Small intestine (tissue), 7 donors: ENCODE measurements at regions not wholly inside any gene's neighbourhood (a gene's known extent, or its start where the extent isn't known, plus 50 kb on each side); places are given as distances from the start of the nearest gene placed in this dataset.

Experiments
- DNase-seq, 2 donors: peaks; one replicate each; pipeline versions ENCODE4 v3.0.0 to v3.0.0-alpha.2; 2013
- FAIRE-seq: peaks from 2 replicates; lab custom pipeline; 2012; peaks lifted over from hg19 to GRCh38; lab: Jason Lieb, UNC
- H3K27ac ChIP-seq, 3 donors: one replicate each; pipeline ENCODE4 v1.5.1; 2013; ENCODE audit warnings: low read length in 2 of 3, mild to moderate bottlenecking in 2 of 3, control low read depth in 1 of 3, inconsistent platforms in 1 of 3, low read depth in 1 of 3, moderate library complexity in 1 of 3
- H3K27me3 ChIP-seq, 3 donors: one replicate each; pipeline ENCODE4 v1.6.1; 2013; ENCODE audit warnings: low read length in 3 of 3, inconsistent platforms in 1 of 3; ENCODE audit not compliant: control insufficient read depth in 3 of 3, insufficient read depth in 3 of 3
- H3K36me3 ChIP-seq, 3 donors: one replicate each; pipeline ENCODE4 v1.6.1; 2013; ENCODE audit warnings: low read length in 3 of 3, inconsistent platforms in 1 of 3, low read depth in 1 of 3, mild to moderate bottlenecking in 1 of 3, moderate library complexity in 1 of 3; ENCODE audit not compliant: control insufficient read depth in 3 of 3, insufficient read depth in 2 of 3
- H3K4me1 ChIP-seq, 3 donors: one replicate each; pipeline ENCODE4 v1.6.1; 2013; ENCODE audit warnings: low read length in 2 of 3, inconsistent platforms in 1 of 3, low read depth in 1 of 3, mild to moderate bottlenecking in 1 of 3, moderate library complexity in 1 of 3; ENCODE audit not compliant: control insufficient read depth in 3 of 3, insufficient read depth in 2 of 3
- H3K4me3 ChIP-seq, 3 donors: one replicate each; pipeline ENCODE4 v1.5.1; 2013; ENCODE audit warnings: low read length in 3 of 3, control low read depth in 1 of 3, inconsistent platforms in 1 of 3, low read depth in 1 of 3, mild to moderate bottlenecking in 1 of 3, moderate library complexity in 1 of 3
- H3K9me3 ChIP-seq, 2 donors: one replicate each; pipeline ENCODE4 v1.6.1; 2013; ENCODE audit warnings: low read depth in 1 of 2, low read length in 1 of 2; ENCODE audit not compliant: control insufficient read depth in 2 of 2, insufficient read depth in 1 of 2
- WGBS, 3 donors: extraction: QIAGEN DNeasy Blood & Tissue Kit; methylation state at CpG; one replicate each; pipeline ENCODE4 v1.1.7; 2013; 5-methylcytosine and 5-hydroxymethylcytosine counted together
- donor health status: healthy with polysubstance abuse.
- donor health status: control.
- donor health status: control.
- donor health status: Bipolar disorder and iron deficiency.
- donor health status: healthy.

- WGBS, 3 donors, result 38 to 60% (median 49%) methylated on average over 5 of the region's 5 CpGs
- H3K4me3 ChIP-seq, result no peak overlapping the region
- no peak for DNase-seq
- no peaks in the 10 kb centered on the region for H3K27me3 ChIP-seq
- H3K9me3 ChIP-seq, result no peaks in the 10 kb centered on the region
- no peak for FAIRE-seq
- no peaks in the 10 kb centered on the region for H3K36me3 ChIP-seq
- no peak overlapping the region for H3K27ac ChIP-seq
- H3K4me1 ChIP-seq, result no peaks in the 10 kb centered on the region
These were observed 235.7 kb upstream of the SDK2 start for GRCh38 chr17:73879987-73880386.

- no peaks in the 10 kb centered on the region for H3K9me3 ChIP-seq
- WGBS, 3 donors, result 40 to 64% (median 46%) methylated on average over 5 of the region's 5 CpGs
- no peak overlapping the region for H3K4me3 ChIP-seq
These were observed 238.3 kb upstream of the SDK2 start for GRCh38 chr17:73882590-73882989.

GRCh38 chr17:73883175-73883574 is 238.9 kb upstream of the SDK2 start:
- no peak for FAIRE-seq
- no peaks in the 10 kb centered on the region for H3K9me3 ChIP-seq
- H3K4me3 ChIP-seq, result no peak overlapping the region
- DNase-seq, result no peak
- no peaks in the 10 kb centered on the region for H3K36me3 ChIP-seq
- no peaks in the 10 kb centered on the region for H3K4me1 ChIP-seq
- WGBS, 3 donors, result 78 to 87% (median 78%) methylated on average over 10 of the region's 10 CpGs
- H3K27ac ChIP-seq, result no peak overlapping the region
- peaks cover 0 to 3% (median 0%) of the 10 kb centered on the region in 3 donors for H3K27me3 ChIP-seq

More at GRCh38 chr17:73882590-73882989, 238.3 kb upstream of the SDK2 start:
- Histone ChIP-seq H3K27ac (no peak overlapping the region), H3K4me1 (no peaks in the 10 kb centered on the region), H3K36me3 (no peaks in the 10 kb centered on the region), H3K27me3 (no peaks in the 10 kb centered on the region)
- no peak for FAIRE-seq
- no peak for DNase-seq

GRCh38 chr17:73887739-73888138 is 243.5 kb upstream of the SDK2 start:
- Histone ChIP-seq H3K27ac (no peak overlapping the region), H3K9me3 (no peaks in the 10 kb centered on the region), H3K36me3 (no peaks in the 10 kb centered on the region), H3K4me3 (no peak overlapping the region), H3K27me3 (peaks cover 0 to 3% (median 0%) of the 10 kb centered on the region in 3 donors), H3K4me1 (no peaks in the 10 kb centered on the region)
- DNase-seq (no peak), FAIRE-seq (no peak)
- WGBS, 3 donors, result 48 to 64% (median 50%) methylated on average over 3 of the region's 3 CpGs

GRCh38 chr17:73888862-73889261 is 244.6 kb upstream of the SDK2 start:
- Histone ChIP-seq H3K9me3 (peaks cover 0 to 2% of the 10 kb centered on the region in 2 donors), H3K27ac (no peak overlapping the region), H3K36me3 (no peaks in the 10 kb centered on the region), H3K4me1 (no peaks in the 10 kb centered on the region), H3K4me3 (no peak overlapping the region), H3K27me3 (peaks cover 0 to 3% (median 0%) of the 10 kb centered on the region in 3 donors)
- FAIRE-seq, result no peak
- 72 to 76% (median 75%) methylated on average over 7 of the region's 7 CpGs for WGBS, 3 donors
- DNase-seq, result no peak

- peaks cover 0 to 2% of the 10 kb centered on the region in 2 donors for H3K9me3 ChIP-seq
- no peak for FAIRE-seq
- H3K36me3 ChIP-seq, result no peaks in the 10 kb centered on the region
- H3K27ac ChIP-seq, result no peak overlapping the region
- WGBS, 3 donors, result 82 to 86% (median 85%) methylated on average over 2 of the region's 2 CpGs
- H3K4me1 ChIP-seq, result no peaks in the 10 kb centered on the region
- DNase-seq, result no peak
- peaks cover 0 to 3% (median 2%) of the 10 kb centered on the region in 3 donors for H3K27me3 ChIP-seq
- H3K4me3 ChIP-seq, result no peak overlapping the region
These were observed 245.2 kb upstream of the SDK2 start for GRCh38 chr17:73889439-73889838.

GRCh38 chr17:73890831-73891405 is 246.7 kb upstream of the SDK2 start:
- no peak for DNase-seq
- WGBS, 3 donors, result 72 to 81% (median 79%) methylated on average over 8 of the region's 8 CpGs
- FAIRE-seq, result no peak
- Histone ChIP-seq H3K9me3 (peaks cover 0 to 2% of the 10 kb centered on the region in 2 donors), H3K4me1 (no peaks in the 10 kb centered on the region), H3K27ac (no peak overlapping the region), H3K36me3 (no peaks in the 10 kb centered on the region), H3K27me3 (peaks cover 0 to 5% (median 3%) of the 10 kb centered on the region in 3 donors), H3K4me3 (no peak overlapping the region)

GRCh38 chr17:73895157-73895556 is 250.9 kb upstream of the SDK2 start:
- H3K9me3 ChIP-seq, result peaks cover 0 to 2% of the 10 kb centered on the region in 2 donors
- no peak overlapping the region for H3K27ac ChIP-seq
- H3K4me1 ChIP-seq, result no peaks in the 10 kb centered on the region
- no peak for DNase-seq
- H3K27me3 ChIP-seq, result peaks cover 0 to 7% (median 6%) of the 10 kb centered on the region in 3 donors
- FAIRE-seq, result no peak
- 59 to 62% (median 60%) methylated on average over 6 of the region's 6 CpGs for WGBS, 3 donors
- no peak overlapping the region for H3K4me3 ChIP-seq
- no peaks in the 10 kb centered on the region for H3K36me3 ChIP-seq

GRCh38 chr17:73896966-73897365 is 252.7 kb upstream of the SDK2 start:
- peaks cover 0 to 24% (median 18%) of the 10 kb centered on the region in 3 donors for H3K27me3 ChIP-seq
- peaks cover 0 to 2% (median 0%) of the 10 kb centered on the region in 3 donors for H3K4me1 ChIP-seq
- H3K9me3 ChIP-seq, result peaks cover 0 to 2% of the 10 kb centered on the region in 2 donors
- no peak overlapping the region for H3K4me3 ChIP-seq
- H3K36me3 ChIP-seq, result no peaks in the 10 kb centered on the region
- no peak overlapping the region for H3K27ac ChIP-seq
- WGBS, 3 donors, result 64 to 73% (median 71%) methylated on average over 4 of the region's 4 CpGs
- DNase-seq (no peak), FAIRE-seq (no peak)
